GM18907 (cell line): ENCODE measurements at regions not wholly inside any gene's neighbourhood (a gene's known extent, or its start where the extent isn't known, plus 50 kb on each side); places are given as distances from the start of the nearest gene placed in this dataset.
"Not testable (repeated sequence)": the region's sequence is repeated elsewhere in the genome, so short reads cannot be mapped to it uniquely, and the experiment has no call there.

Experiments
- ATAC-seq: cut with Tn5 transposase; IDR thresholded peaks from one replicate; pipeline ENCODE4 v1.9.1; 2021; ENCODE audit warnings: mild to moderate bottlenecking, moderate library complexity; ENCODE audit not compliant: unreplicated experiment

DNA sequence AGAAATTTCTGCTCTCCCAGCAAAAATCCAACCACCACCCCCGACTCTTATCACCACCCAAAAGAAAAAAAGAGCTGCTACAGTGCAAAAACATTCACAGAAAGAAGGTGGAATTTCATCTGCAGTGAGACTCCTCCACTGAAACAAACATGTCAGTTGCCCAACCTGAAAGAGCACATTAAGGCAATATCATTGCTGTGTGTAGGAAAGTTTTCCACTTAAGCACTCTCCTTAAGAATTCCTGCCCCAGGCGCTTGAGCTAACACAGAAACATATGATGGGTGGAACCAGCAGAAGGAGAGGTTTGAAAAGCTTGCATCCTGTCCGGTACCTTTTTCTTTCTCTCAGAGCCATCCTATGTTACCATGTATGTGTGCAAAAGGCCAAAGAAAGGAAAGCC lies 200.8 kb upstream of the GADL1 start:
- no peak for ATAC-seq

DNA sequence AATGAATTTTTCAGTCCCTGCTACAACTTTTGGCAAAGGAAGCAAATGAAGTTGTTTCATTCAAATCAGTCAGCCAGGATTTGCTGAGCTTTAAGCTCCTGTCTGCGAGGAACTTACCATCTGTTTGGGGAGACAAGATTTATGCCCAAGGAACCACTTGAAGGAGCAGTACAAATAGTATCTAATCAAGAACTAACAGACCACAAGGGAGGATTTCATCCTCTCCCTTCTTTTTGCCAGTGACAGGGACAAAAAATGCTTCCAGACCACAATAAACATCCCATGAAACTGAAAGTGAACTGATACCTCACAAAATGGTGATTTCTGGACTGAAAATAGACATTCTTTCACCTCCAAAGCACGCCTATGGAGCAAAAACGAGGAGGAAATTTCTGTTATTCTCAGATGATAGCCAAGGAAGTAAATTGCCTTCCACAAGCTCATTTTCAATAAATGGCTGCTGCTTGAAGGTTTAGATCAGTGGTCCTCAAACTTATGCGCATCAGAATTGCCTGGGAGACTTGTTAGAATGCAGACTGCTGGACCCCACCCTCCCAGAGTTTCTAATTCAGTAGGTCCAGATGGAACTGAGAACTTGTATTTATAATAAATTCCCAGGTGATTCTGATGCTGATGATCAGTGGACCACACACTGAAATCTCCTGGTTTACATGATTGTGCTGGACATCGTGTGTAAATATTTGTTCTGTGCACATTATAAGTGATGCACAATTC lies 202.4 kb upstream of the GADL1 start:
- ATAC-seq: no peak

DNA sequence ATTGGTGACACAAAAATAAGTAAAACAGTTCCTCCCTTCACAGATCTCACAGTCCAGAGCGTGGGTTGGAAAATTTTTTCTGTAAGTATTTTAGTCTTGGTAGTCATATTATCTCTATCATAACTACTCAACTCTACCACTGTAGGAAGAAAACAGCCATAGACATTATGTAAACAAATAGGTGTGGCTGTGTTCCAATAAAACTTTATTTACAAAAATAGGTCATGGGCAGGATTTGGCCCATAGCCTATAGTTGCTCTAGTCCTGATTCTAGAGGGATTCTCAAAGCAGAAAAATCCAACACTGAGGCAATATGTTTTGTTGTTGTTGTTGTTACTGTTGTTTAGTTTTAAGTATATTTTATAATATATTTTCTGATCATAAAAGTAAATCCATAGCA lies 206.1 kb upstream of the GADL1 start:
- no peak for ATAC-seq

DNA sequence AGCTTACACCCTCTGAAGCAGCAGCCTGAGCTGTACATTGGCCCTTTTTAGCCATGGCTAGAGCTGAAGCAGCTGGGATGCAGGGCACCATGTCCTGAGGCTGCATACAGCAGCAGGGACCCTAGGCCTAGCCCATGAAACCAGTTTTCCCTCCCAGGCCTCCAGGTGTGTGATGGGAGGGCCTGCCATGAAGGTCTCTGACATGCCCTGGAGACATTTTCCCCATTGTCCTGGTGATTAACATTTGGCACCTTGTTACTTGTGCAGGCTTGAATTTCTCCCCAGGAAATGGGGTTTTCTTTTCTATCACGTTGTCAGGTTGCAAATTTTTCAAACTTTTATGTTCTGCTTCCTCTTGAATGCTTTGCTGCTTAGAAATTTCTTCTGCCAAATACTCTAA lies 206.8 kb upstream of the GADL1 start:
- not testable (repeated sequence) for ATAC-seq

DNA sequence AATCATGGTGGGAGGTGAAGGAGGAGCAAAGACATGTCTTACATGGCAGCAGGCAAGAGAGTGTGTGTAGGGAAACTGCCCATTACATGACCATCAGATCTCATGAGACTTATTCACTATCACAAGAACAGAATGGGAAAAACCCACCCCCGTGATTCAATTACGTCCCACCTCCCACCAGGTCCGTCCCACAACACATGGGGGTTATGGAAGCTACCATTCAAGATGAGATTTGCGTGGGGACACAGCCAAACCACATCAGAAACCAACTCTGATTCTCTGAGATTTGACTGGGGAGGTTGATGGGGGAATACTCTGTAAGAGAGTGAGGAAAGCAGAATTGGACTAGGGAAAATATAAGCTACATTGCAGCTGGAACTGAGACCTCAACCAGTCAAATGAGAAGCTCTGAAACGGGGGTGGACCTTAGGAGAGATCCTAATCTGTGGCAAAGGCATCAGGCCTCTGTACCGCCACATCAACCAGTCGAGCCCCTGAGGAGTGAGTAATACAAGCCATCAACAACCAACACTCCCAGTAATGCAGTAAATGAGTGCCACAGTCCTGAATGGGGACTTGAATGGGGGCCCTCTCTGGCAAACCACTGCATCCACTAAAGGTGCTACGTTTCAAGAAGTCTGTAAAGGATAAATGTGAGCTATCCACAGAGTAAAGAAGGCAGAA lies 207.9 kb upstream of the GADL1 start:
- no peak for ATAC-seq

DNA sequence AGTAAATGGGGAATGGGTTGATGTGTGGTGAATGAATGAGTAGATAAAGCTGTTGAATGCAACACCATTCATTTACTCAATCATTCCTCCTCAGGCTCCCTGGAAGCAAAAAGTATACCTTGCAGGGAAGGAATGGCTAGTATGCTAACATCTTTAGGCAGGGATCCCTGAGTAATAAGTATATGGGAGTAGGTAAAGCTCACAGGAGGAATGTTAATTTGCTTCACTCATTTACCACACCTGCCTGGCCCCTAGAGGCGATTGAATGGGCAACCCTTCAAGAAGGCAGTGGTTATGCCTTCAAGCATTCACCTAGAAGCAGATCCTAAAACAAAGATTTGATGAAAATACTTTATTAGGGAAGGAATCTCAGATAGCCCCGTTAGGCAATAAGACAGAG lies 208.7 kb upstream of the GADL1 start:
- no peak for ATAC-seq

DNA sequence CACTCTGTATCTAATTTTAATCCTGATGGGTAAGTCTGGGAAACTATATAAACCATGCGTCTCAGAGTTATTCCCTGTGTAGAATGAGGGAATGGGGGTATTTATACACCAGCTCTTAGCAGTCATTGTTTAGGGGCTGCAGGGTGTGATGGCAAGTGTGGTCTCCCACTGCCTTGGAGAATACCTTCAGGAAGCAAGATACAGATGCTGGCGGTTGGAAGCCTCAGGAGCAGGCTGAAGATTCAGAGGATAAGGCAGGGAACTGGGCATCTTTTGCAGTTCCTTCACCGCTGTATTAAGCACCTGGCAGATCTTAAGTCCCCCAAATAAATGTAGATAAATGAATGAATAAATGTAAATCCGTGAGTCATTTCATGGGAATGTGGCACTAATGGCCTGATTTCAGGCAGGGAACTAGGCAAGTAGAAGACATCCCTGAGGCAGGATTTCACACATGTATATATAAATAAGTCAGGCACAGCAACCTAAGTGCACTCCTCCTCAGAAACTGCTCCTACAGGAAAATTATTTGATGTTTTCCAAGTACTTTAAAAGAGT lies 209.2 kb upstream of the GADL1 start:
- no peak for ATAC-seq

DNA sequence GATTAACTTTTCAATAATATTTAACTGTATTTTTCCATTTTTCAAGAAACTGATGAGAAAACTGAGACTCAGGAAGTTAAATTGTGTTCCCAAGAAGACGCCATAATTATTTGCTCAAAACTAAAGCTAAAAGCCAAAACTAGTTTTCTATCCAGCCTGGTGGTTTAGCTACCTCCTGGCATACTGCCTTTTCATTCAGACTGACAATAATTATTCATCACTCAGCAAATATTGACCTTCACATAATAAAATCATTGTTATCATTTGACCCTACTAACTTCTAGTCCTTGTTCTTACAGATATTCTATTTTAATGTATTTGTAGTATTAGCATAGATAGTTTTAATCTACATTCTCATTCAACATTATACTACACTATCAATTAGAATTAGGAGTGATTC lies 210.6 kb upstream of the GADL1 start:
- no peak for ATAC-seq

DNA sequence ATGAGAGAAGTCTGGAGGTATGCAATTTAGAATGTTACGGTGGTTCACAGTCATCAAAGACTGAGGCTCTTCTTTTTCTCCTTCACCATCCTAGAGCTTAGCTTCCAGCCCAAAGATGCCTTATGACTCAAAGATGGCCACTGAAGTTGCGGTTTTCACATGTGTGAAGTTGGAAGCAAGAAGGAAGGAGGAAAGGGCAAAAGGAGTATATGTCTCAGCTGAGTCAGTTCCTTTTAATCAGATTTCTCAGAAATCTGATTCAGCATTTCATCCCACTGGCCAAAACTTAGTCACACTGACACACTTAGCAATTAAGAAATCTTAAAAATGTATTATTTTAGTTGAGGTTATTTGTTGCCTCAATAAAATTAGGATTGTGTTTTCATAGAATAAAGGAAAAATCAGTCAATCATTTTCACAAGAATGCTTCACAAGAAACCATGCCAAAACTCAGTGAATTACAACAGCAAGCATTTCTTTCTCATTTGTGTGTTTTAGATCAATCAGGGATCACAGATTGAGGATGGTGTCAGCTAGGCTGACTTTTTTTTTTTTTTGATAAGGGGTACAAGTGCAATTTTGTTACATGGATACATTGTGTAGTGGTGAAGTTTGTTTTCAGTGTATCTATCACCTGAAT lies 211.1 kb upstream of the GADL1 start:
- no peak for ATAC-seq

DNA sequence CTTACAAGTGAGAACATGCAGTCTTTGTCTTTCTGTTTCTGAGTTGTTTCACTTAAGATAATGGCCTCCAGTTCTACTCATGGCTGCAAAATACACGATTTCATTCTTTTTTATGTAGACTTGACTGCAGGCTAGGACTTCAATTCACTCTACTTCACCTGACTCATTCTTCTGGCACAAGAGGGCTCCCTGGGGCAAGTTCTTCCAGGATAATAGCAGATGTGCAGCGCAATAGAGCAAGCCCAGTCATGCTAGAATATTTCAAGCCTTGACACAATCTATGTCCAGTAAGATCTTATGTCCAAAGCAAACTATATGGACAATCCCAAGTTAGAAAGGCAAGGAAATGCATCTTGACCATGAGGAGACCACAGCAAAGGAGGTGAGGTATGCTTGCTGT lies 211.7 kb upstream of the GADL1 start:
- no peak for ATAC-seq

DNA sequence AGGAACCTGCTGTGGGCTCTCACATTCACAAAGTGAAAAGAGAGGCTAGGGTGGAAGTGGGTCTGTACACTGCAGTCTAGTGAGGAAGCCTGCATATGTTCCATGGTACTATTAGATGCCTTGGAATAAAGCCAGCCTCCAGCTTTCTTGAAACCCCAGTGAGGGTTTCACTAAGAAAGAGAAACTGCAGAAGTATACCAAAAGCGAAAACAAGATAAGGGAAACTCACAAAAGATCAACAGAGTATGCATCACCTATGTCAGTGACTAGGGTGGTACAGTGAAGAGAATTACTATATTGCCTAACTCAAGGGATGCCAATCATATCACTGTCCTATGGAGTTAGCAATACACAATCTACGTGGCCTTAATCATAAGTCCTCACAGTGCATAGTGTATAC lies 212.5 kb upstream of the GADL1 start:
- ATAC-seq: peak; percentile 87

DNA sequence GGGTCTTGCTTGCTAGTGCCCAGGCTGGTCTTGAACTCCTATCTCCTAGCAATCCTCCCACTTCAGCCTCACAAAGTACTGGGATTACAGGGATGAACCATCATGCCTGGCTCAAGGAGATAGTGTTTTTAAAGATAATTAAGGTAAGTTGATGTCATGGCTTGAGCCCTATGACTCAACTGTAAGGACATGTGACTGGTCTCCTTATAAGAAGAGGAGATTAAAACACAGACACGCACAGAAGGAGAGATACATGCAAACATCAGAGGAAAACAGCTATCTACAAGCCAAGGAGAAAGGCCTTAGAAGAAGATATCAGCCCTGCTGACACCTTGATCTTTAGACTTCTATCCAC lies 220.4 kb upstream of the GADL1 start:
- no peak for ATAC-seq

DNA sequence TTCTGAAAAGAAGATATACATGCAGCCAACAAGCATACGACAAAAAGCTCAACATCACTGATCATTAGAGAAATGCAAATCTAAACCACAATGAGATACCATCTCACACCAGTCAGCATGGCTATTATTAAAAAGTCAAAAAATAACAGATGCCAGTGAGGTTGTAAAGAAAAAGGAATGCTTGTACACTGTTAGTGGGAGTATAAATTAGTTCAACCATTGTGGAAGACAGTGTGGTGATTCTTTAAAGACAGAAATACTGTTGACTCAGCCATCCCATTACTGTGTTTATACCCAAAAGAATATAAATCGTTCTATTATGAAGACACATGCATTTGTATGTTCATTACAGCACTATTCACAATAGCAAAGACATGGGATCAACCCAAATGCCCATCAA lies 221.1 kb upstream of the GADL1 start:
- ATAC-seq: not testable (repeated sequence)

DNA sequence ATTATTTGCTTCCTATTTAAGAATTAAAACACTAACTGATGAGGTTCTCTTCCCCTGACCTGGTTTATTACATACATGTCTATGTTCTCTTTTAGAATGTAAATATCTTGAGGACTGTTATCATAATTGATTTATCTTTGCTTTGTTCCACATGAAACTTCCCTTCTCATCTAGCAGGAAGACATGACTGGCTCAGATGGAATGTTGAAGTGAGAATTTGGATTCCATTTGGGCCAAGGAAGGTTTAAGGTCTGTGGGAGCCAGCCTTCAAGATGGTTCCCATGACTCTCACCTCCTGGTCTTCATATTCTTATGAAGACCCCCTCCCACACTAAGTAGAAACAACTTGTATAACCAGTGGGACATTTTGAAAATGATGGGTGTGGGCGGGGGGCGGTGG lies 222.2 kb upstream of the GADL1 start:
- no peak for ATAC-seq

DNA sequence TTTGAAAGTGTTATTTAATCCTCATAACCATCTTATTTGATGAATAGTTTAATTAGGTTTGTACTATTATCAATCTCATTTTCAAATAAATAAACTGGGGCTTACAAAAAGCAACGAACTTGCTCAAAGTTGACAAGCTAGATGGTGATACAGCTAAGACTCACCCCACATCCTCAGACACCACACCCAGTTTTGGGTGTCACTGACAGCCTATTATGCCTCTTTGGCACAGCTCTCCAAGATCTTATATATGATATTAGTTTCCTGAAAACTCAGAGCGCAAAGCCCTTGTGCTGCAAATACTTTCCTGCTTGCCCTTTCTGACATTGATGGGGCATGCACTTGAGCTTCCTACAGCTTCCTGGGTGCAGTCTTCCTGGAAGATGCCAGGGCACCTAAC lies 223.4 kb upstream of the GADL1 start:
- ATAC-seq: no peak

DNA sequence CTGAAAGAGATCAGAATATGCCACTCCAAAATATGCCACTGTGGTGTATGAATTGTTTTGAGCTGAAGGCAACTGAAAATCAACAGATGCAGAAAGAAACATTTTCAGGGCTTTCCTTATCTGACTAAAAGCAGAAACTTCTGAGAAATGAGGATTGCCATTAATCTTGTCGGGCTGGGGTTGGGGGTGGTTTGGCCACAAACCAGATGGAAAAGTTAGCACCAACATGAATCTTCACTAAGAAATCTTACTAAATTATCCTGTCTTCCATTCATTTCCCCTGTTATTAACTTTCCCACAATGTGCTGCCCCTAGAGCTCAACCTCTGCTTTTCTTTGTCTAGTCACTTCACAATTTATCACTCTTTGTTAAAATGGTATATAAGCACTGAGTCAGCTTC lies 229.9 kb upstream of the GADL1 start:
- ATAC-seq: no peak

DNA sequence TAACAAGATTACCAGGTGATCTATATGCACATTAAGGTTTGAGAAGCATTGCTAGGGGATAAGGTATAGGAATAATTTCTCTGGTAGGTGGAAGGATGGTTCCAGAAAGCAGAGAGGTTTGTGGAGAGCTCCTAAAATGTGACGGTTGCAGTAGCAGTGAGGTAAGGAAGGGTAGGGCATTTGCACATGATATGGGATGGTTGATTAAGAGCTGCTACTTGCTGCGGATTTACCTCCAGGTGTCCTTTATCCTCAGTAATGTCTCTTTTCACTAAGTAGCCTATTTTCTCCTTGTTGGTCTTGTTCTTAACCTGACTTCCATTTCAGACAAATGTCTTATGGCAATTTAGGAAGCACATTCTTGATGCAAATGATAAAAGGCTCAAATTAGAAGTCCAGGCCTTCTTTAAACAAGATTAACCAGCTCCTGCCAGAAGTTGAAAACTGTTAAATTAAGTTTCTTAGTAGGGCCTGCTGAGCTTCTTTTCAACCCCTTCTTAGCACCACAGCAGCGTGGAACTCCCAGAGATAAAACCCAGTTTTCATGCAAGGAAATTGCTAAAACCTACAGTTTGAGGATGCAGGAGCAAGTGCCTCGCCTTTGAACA lies 231.1 kb upstream of the GADL1 start:
- no peak for ATAC-seq

DNA sequence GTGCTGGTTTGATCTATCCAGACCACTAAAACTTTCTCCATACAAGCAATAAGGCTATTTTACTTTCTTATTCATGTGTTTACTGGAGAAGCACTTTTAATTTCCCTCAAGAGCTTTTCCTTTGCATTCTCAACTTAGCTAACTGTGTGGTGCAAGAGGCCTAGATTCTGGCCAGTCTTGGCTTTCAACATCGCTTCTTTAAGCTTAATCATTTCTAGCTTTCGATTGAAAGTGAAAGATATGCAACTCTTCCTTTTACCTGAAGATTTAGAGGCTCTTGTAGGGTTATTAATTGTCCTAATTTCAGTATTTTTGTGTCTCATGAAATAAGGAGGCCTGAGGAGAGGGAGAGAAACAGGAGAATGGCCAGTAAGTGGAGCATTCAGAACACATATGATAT lies 234.8 kb upstream of the GADL1 start:
- peak; percentile 64 for ATAC-seq

DNA sequence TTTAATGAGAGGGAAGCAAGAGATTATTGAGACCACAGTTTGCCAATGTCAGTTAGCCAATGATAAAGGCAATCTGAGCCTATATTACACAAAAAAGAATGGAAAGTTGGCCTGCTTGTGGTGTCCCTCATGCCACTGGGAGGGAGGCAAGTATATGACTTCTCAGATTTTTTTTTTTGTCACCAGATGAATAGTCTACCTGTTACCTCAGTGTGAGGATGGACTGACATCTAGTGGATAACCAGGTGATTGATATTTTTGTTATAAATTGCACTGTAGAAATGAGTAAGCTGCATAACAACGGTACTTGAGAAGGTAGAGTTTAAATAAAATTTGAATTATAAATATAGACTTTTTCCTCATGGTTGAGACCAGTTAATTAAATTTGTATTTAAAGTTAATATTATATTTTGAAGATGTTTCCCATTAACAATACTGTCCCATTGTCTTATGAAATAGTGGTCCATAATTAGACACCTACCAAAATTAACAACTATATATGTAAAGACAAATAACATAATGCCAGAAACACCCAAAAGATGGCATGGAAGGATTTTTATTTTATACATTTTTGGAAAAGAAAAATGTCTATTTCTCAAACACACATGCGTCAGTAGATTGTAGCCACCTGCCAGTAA lies 237.8 kb upstream of the GADL1 start:
- ATAC-seq: peak; percentile 68

DNA sequence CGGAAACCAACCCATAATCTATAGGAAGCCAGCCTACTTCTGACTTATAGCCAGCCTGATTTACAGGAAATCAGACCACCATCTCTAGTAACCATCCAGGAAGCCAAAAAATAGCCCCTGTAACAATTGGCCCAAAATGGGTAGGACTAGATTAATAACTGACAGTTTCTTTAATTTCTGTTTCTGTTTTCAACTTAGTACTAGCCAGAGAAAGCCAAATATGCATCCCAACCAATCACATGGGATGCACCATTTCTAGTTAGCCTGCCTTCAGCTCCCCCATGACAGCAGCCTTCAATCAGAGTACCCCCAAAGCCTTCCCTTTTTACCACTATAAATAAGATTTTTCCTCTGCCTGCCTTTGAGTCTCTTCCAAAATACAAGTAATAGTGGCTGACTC lies 239.1 kb upstream of the GADL1 start:
- ATAC-seq: no peak

DNA sequence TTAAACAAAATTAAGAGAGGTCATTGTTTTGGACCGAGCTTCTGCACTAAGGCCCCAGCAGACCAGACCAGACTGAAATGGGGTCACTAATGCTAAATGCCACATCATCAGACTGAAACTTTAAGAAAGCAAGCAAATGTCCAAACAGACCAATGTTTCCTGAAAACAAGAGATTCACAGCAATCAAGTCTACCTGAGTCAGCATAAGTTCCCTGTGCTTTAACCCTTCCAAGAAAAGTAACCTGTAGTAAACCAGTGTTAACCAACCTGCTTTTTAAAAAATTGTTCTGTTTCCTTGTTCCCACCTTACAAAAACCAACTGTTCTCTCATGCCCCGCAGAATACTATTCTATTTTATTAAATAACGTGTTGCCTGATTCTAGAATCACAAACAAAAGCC lies 241.1 kb upstream of the GADL1 start:
- no peak for ATAC-seq
